ENCODE measurements at regions not wholly inside any gene's neighbourhood (a gene's known extent, or its start where the extent isn't known, plus 50 kb on each side); places are given as distances from the start of the nearest gene placed in this dataset.
A peak's percentile ranks its signal among the peaks of the same experiment; 100 is the strongest.

DNA sequence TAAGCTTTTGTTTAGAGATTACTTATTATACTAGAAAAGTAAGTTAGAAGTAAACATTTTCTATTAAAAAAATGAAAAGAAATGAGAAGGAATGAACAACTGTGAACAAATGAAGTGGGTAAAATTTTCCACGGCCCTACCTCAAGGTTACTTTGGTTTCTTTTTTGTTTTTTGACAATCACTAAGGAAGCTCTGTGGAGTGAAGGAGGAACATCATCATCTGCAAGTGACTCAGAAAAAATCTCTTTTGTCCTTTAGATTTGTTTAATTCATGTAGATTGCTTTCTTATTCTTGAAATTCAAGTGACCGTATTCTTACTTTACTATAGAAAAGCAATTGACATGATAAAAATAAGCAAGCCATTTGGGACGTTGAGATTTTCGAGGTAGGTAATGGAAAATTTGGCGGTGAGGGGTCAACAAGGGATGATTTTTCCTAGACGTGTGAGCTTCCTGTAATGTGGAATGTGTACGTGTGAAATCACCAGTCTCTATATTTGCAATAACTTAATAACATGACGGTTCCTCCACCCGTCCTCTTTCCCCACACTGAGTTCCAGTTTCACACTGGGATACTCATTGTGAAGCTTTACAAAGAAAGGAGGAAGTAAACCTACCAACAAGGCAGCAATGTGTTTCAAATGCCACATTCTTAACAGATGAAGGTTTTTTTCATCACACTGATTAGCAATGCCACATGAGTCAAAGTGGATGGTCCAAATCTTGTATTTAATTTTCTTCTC lies 62.3 kb upstream of the EGLN3 start:
- H3K4me3 ChIP-seq: no peak overlapping the region
- H3K4me1 ChIP-seq: no peaks in the 10 kb centered on the region
- TF ChIP-seq, protein P1, sequence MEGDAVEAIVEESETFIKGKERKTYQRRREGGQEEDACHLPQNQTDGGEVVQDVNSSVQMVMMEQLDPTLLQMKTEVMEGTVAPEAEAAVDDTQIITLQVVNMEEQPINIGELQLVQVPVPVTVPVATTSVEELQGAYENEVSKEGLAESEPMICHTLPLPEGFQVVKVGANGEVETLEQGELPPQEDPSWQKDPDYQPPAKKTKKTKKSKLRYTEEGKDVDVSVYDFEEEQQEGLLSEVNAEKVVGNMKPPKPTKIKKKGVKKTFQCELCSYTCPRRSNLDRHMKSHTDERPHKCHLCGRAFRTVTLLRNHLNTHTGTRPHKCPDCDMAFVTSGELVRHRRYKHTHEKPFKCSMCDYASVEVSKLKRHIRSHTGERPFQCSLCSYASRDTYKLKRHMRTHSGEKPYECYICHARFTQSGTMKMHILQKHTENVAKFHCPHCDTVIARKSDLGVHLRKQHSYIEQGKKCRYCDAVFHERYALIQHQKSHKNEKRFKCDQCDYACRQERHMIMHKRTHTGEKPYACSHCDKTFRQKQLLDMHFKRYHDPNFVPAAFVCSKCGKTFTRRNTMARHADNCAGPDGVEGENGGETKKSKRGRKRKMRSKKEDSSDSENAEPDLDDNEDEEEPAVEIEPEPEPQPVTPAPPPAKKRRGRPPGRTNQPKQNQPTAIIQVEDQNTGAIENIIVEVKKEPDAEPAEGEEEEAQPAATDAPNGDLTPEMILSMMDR (IDR thresholded peaks at IDR 0.05): no peak
- no peak for TF ChIP-seq POLR2A (IDR thresholded peaks at IDR 0.05)
- intact Hi-C loops (cut with DNase I): no loop called here
- no peaks in the 10 kb centered on the region for H3K36me3 ChIP-seq
- DNase-seq: no peak
- peak; percentile 29 to 65 (median 52) for ATAC-seq
- H3K27me3 ChIP-seq: no peaks in the 10 kb centered on the region
- no peaks in the 10 kb centered on the region for H3K9me3 ChIP-seq
- 57% methylated on average over 9 of the region's 9 CpGs for WGBS (ENCODE audit: insufficient coverage, low coverage, low lambda C conversion rate, missing lambda C conversion rate)
- H3K27ac ChIP-seq: peak overlapping the region in 1 of 3 donors; percentile 28

DNA sequence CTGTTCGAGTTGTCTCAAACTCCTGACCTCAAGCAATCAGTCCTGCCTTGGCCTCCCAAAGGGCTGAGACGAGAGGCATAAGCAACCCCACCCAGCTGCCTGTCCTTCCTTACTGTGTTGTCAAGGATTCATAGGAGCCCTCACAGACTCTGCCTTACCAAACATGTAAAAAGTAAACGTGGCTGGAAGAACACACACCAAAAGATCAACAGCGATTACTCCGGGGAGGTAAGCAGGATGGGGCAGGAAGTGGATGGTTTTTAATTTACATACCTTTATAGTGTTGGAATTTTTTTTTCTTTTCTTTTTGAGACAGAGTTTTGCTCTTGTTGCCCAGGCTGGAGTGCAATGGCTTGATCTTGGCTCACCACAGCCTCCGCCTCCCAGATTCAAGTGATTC lies 61.5 kb upstream of the EGLN3 start:
- TF ChIP-seq, protein P1 (IDR thresholded peaks at IDR 0.05): no peak
- Histone ChIP-seq H3K4me3 (no peak overlapping the region), H3K4me1 (no peaks in the 10 kb centered on the region), H3K9me3 (no peaks in the 10 kb centered on the region), H3K27ac (no peak overlapping the region), H3K36me3 (no peaks in the 10 kb centered on the region), H3K27me3 (no peaks in the 10 kb centered on the region)
- DNase-seq: no peak
- no peak for ATAC-seq
- intact Hi-C loops (cut with DNase I): no loop called here
- WGBS (ENCODE audit: insufficient coverage, low coverage, low lambda C conversion rate, missing lambda C conversion rate): 58% methylated on average over 5 of the region's 6 CpGs

DNA sequence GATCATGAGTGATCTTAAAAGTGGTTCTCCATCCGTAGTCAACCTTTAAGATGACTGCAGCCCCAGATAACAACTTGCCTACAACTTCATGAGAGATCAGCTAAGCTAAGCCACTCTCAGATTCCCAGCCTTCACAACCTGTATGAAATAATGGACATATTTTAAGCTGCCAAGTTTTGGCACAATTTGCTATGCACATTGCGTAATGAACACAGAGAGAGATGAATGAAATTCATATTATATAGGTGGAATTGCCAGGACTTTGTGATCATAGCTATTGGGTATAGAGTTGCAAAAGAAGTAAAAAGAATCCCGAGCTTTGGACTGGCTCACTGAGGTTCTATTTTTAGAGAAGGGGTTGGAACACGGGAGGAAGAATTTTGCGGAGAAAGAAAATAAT lies 59.1 kb upstream of the EGLN3 start:
- DNase-seq (no peak), ATAC-seq (no peak)
- intact Hi-C loops (cut with DNase I): no loop called here
- H3K9me3 ChIP-seq: no peaks in the 10 kb centered on the region
- TF ChIP-seq, protein P1 (IDR thresholded peaks at IDR 0.05): no peak
- no peak for TF ChIP-seq POLR2A (IDR thresholded peaks at IDR 0.05)
- 73% methylated on average over 5 of the region's 5 CpGs for WGBS (ENCODE audit: insufficient coverage, low coverage, low lambda C conversion rate, missing lambda C conversion rate)
- no peaks in the 10 kb centered on the region for H3K4me1 ChIP-seq
- no peaks in the 10 kb centered on the region for H3K27me3 ChIP-seq
- no peaks in the 10 kb centered on the region for H3K36me3 ChIP-seq
- H3K4me3 ChIP-seq: no peak overlapping the region
- H3K27ac ChIP-seq: no peak overlapping the region

DNA sequence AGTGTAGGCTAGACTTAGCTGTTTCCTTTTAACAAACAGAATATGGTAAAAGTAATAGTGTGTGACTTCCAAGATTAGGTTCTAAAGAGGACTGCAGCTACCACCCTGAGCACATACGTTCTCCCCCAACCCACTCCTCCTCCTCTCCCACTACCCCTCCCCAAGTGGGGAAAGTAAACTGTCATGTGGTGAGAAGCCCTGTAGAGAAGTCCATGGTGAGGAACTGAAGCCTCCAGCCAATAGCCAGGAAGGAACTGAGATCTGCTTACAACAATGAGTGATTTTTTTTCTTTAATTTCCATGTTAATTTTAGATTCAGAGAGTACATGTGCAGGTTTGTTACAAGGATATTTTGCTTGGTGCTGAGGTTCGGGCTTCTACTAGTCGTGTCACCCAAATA lies 57.0 kb upstream of the EGLN3 start:
- H3K36me3 ChIP-seq: no peaks in the 10 kb centered on the region
- WGBS (ENCODE audit: insufficient coverage, low coverage, low lambda C conversion rate, missing lambda C conversion rate): 33% methylated on average over 3 of the region's 3 CpGs
- H3K27ac ChIP-seq: no peak overlapping the region
- intact Hi-C loops (cut with DNase I): no loop called here
- no peaks in the 10 kb centered on the region for H3K4me1 ChIP-seq
- H3K27me3 ChIP-seq: no peaks in the 10 kb centered on the region
- no peak overlapping the region for H3K4me3 ChIP-seq
- ATAC-seq (peak in 1 of 4 donors; percentile 41), DNase-seq (no peak)
- H3K9me3 ChIP-seq: no peaks in the 10 kb centered on the region
- TF ChIP-seq, protein P1 (IDR thresholded peaks at IDR 0.05): no peak
- no peak for TF ChIP-seq POLR2A (IDR thresholded peaks at IDR 0.05)

DNA sequence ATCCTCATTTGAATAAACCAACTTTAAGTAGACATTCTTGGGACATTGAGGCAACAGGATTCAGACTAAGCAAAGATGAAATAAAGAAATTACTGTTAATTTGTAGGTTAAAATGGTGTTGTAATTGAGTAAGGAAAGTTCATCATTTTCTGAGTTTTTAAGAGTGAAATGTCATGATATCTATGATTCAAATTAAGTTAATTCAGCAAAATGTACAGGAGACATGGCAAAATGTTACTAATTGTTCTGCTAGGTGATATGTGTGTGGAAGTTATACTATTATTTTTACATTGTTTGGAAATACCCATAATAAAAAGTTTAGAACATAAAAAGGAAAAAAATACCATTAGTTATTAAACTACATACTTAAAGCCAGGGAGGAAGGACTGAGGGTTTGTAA lies 55.0 kb upstream of the EGLN3 start:
- H3K9me3 ChIP-seq: no peaks in the 10 kb centered on the region
- H3K27ac ChIP-seq: no peak overlapping the region
- DNase-seq (no peak), ATAC-seq (no peak)
- intact Hi-C loops (cut with DNase I): no loop called here
- H3K4me3 ChIP-seq: no peak overlapping the region
- H3K27me3 ChIP-seq: no peaks in the 10 kb centered on the region
- H3K4me1 ChIP-seq: no peaks in the 10 kb centered on the region
- no peak for TF ChIP-seq POLR2A (IDR thresholded peaks at IDR 0.05)
- TF ChIP-seq, protein P1 (IDR thresholded peaks at IDR 0.05): no peak
- H3K36me3 ChIP-seq: no peaks in the 10 kb centered on the region

Data from right lobe of liver (tissue), 6 donors.